Cardiac fibroblast (primary cell): ENCODE measurements at regions not wholly inside any gene's neighbourhood (a gene's known extent, or its start where the extent isn't known, plus 50 kb on each side); places are given as distances from the start of the nearest gene placed in this dataset.

Experiments
- DNase-seq, 2 donors: peaks; one replicate each; pipeline versions ENCODE4 v3.0.0 to v3.0.0-alpha.2; 2010; ENCODE audit warnings: low read depth in 2 of 2
- H3K4me3 ChIP-seq, 2 donors: replicated peaks in 1 of 2; 1 replicate in 1 of 2; 2 replicates in 1 of 2; pipeline ENCODE4 v1.5.1; 2011; ENCODE audit warnings: low read depth in 2 of 2, low read length in 2 of 2, mild to moderate bottlenecking in 2 of 2, moderate library complexity in 1 of 2
- TF ChIP-seq, protein P1 (sequence below): IDR thresholded peaks from one replicate; pipeline ENCODE4 v1.5.1; 2011; ENCODE audit warnings: low read depth, mild to moderate bottlenecking, low read length, inconsistent platforms

- no peak overlapping the region for H3K4me3 ChIP-seq
- no peak for DNase-seq
- TF ChIP-seq, protein P1, sequence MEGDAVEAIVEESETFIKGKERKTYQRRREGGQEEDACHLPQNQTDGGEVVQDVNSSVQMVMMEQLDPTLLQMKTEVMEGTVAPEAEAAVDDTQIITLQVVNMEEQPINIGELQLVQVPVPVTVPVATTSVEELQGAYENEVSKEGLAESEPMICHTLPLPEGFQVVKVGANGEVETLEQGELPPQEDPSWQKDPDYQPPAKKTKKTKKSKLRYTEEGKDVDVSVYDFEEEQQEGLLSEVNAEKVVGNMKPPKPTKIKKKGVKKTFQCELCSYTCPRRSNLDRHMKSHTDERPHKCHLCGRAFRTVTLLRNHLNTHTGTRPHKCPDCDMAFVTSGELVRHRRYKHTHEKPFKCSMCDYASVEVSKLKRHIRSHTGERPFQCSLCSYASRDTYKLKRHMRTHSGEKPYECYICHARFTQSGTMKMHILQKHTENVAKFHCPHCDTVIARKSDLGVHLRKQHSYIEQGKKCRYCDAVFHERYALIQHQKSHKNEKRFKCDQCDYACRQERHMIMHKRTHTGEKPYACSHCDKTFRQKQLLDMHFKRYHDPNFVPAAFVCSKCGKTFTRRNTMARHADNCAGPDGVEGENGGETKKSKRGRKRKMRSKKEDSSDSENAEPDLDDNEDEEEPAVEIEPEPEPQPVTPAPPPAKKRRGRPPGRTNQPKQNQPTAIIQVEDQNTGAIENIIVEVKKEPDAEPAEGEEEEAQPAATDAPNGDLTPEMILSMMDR = no peak
Measured at GRCh38 chr4:152176627-152177214, 359.2 kb downstream of the FBXW7 start.

GRCh38 chr4:152175586-152175985, 360.3 kb downstream of the FBXW7 start:
- no peak for DNase-seq
- TF ChIP-seq, protein P1 = no peak
- H3K4me3 ChIP-seq = no peak overlapping the region

DNA sequence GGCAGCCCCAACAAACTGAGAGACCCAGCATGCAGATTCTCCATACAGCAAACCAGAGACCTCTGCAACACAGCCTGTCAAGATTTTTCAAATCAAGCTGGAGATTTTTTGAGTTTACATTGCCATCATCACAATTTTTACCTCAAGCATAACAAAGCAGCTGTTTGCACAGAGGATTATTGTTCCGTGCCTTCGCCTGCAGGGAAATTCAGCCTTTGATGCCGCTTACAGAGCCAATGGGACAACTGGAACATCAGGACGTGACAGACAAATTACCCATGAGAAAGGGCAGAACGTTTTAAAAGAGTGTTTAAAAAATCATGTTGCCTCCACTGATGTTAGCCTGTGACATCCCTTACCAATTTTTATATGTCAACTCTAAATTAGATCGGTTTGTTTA, 363.7 kb downstream of the FBXW7 start:
- TF ChIP-seq, protein P1 = no peak
- DNase-seq = no peak
- no peak overlapping the region for H3K4me3 ChIP-seq

DNA sequence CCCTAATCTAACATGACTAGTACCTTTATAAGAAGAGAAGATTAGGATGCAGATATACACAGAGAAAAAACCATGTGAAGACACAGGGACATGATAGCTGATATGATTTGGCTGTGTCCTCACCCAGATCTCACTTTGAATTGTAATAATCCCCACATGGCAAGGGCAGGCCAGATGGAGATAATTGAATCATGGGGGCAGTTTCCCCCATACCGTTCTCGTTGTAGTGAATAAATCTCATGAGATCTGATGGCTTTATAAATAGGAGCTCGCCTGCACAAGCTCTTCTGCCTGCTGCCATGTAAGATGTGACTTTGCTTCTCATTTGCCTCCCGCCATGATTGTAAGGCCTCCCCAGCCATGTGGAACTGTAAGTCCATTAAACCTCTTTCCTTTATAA, 364.3 kb downstream of the FBXW7 start:
- no peak overlapping the region for H3K4me3 ChIP-seq
- TF ChIP-seq, protein P1 = no peak
- DNase-seq = no peak

DNA sequence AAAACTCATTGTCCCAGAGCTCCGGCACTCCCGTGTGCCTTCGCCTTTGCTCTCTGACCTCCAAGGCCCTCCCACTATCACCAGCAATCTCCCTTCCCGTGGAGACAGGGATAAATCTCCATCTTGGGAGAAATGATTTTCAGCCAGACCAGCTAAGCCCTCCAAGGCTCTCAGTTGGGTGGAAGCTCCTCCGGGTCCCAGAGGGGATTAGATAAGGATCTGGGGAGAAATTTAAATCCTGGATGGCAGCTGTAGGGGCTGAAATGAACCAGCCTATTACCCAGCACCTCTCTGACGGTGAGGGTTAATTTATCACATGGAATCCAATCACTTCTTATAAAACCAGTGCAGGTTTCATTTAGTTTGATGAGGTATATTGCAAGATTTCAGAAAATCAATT, 366.2 kb downstream of the FBXW7 start:
- TF ChIP-seq, protein P1 = no peak
- H3K4me3 ChIP-seq = no peak overlapping the region
- DNase-seq = no peak

DNA sequence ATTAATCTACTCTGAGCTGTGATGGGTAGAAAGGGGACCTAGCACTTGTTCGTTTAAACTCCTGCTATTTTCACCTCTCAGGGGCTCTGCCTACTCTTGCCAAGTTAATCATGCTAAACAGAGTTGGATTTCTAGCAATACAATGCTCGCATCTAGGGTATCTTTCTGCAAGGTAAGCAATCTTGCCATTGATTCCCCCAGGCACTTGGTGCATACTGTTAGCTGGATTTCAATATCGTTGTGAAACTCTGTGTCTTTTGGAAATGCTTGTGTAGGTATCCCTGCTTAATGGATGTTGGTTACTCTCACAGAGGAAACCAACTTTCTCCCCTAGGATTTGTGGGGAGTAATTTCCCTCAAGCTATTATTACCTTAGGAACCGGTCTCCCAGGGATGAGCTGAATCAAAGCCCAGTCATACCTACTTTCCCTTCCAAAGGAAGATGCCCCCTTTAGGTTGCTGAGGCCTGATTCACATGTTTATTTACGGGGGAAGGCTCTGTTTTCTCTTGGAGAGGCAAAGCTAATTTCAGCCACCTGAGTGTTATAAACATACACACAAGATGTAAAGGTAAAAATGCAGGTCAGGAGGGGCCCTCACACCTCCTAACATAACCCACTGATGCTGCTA, 366.8 kb downstream of the FBXW7 start:
- no peak for DNase-seq
- no peak overlapping the region for H3K4me3 ChIP-seq
- TF ChIP-seq, protein P1 = no peak
